Right lobe of liver (tissue), 4 donors: ENCODE measurements at regions not wholly inside any gene's neighbourhood (a gene's known extent, or its start where the extent isn't known, plus 50 kb on each side); places are given as distances from the start of the nearest gene placed in this dataset.

Experiments
- POLR2A ChIP-seq: fragments of 450-650 bp; IDR thresholded peaks from one replicate; pipeline ENCODE4 v1.6.1; 2017; ENCODE audit warnings: antibody characterized with exemption, mild to moderate bottlenecking
- TF ChIP-seq, protein P1 (sequence below), 4 donors: fragments of 200-600 bp in 3 of 4; fragments of 450-650 bp in 1 of 4; IDR thresholded peaks; one replicate each; pipeline versions ENCODE4 v1.5.1 to v1.8.0; 2016 to 2022; ENCODE audit warnings: antibody characterized with exemption in 4 of 4, mild to moderate bottlenecking in 2 of 4
- donor health status: DM: no; HTN: no; CAD: no.
- donor health status: DM: no; HTN: no; CAD: no.
- donor health status: DM: no; HTN: yes; CAD: no.

DNA sequence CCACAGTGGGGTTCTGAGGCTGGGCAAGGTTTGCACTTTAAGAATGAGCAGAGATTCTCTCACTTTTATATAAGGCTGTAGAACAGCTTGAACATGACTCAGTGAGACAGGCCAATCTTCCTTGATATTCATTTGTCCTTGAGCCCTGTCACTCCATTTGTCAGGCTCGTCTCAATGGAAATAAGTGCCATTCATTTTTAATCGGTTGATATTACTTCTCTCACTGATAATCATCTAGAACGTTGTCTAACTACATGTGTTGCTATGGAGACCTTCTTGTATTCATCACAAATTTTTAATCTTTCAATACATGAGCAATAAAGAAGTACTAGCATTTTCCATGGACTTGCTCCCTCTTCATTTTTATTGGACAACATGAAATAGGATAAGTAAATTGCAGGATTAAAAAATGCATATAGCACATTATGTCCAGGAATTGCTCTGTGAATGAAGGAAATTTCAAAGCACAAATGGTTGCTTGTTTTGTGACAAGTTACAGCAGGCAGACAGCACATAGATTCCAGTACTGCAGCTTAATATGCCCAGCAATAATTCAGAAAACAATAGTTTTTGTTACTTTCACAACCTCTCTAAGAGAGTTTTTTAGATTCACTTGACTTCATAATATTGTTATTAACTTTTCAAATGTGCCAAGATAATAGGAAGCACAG, 1178.4 kb upstream of the ATXN8OS start:
- TF ChIP-seq POLR2A = no peak
- TF ChIP-seq, protein P1, sequence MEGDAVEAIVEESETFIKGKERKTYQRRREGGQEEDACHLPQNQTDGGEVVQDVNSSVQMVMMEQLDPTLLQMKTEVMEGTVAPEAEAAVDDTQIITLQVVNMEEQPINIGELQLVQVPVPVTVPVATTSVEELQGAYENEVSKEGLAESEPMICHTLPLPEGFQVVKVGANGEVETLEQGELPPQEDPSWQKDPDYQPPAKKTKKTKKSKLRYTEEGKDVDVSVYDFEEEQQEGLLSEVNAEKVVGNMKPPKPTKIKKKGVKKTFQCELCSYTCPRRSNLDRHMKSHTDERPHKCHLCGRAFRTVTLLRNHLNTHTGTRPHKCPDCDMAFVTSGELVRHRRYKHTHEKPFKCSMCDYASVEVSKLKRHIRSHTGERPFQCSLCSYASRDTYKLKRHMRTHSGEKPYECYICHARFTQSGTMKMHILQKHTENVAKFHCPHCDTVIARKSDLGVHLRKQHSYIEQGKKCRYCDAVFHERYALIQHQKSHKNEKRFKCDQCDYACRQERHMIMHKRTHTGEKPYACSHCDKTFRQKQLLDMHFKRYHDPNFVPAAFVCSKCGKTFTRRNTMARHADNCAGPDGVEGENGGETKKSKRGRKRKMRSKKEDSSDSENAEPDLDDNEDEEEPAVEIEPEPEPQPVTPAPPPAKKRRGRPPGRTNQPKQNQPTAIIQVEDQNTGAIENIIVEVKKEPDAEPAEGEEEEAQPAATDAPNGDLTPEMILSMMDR (IDR thresholded peaks at IDR 0.05) = no peak
